ENCODE measurements at regions not wholly inside any gene's neighbourhood (a gene's known extent, or its start where the extent isn't known, plus 50 kb on each side); places are given as distances from the start of the nearest gene placed in this dataset.

DNA sequence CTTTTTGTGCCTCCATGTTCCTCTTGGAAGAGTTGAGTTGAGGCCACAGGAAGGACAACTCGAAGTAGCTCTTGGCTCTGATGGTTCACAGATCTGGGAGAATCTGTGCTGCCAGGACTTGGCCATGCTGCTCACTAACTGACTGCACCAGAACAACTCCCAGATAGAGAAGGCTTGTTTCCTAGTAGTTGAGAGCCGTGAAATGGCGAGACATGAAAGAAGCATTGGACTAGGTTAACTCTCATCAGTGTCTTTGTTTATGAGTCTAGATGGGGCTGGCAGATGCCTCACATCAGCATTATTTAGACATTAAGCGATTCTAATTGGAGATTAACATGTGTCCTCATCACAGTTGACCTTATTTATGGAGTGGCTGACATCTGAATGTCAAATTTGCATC, 92.9 kb upstream of the AGBL1 start:
- TF ChIP-seq POLR2A (IDR thresholded peaks at IDR 0.05; ENCODE audit: low read length) (no peak), GATA1 (IDR thresholded peaks at IDR 0.05; ENCODE audit: low read depth, low read length) (no peak)

All from erythroblast (primary cell).